Uterus (tissue), 3 donors: ENCODE measurements at regions not wholly inside any gene's neighbourhood (a gene's known extent, or its start where the extent isn't known, plus 50 kb on each side); places are given as distances from the start of the nearest gene placed in this dataset.

Experiments
- DNase-seq, 2 donors: peaks; one replicate each; pipeline ENCODE4 v3.0.0-alpha.2; 2019 to 2020
- H3K27ac ChIP-seq, 2 donors: fragments of 200-600 bp; sonication (generic); 1 replicate in 1 of 2; 2 replicates in 1 of 2; pipeline ENCODE4 v1.5.1; 2016 to 2018
- H3K27me3 ChIP-seq, 2 donors: fragments of 200-600 bp; sonication (generic); one replicate each; pipeline ENCODE4 v1.5.1; 2018 to 2019; ENCODE audit warnings: control low read depth in 1 of 2
- H3K36me3 ChIP-seq, 2 donors: fragments of 200-600 bp; sonication (generic); one replicate each; pipeline ENCODE4 v1.5.1; 2019; ENCODE audit warnings: control low read depth in 1 of 2
- H3K4me1 ChIP-seq, 2 donors: fragments of 200-600 bp; sonication (generic); one replicate each; pipeline ENCODE4 v1.5.1; 2018 to 2019; ENCODE audit warnings: control low read depth in 1 of 2
- H3K4me3 ChIP-seq, 2 donors: fragments of 200-600 bp; sonication (generic); 1 replicate in 1 of 2; 2 replicates in 1 of 2; pipeline ENCODE4 v1.5.1; 2018 to 2019; ENCODE audit warnings: mild to moderate bottlenecking in 1 of 2
- H3K9me3 ChIP-seq, 2 donors: fragments of 200-600 bp; sonication (generic); one replicate each; pipeline ENCODE4 v1.5.1; 2019; ENCODE audit warnings: control low read depth in 1 of 2
- POLR2A ChIP-seq, 2 donors: fragments of 450-650 bp; IDR thresholded peaks; one replicate each; pipeline ENCODE4 v1.6.1; 2016; ENCODE audit warnings: antibody characterized with exemption in 2 of 2, mild to moderate bottlenecking in 1 of 2, moderate library complexity in 1 of 2
- intact Hi-C: fragments of 100-400 bp; cut with DNase I; formaldehyde crosslinking; loops from one replicate; pipeline ENCODE4 v1.15.1; 2023; ENCODE audit warnings: low total_unique reads
- TF ChIP-seq, protein P1 (sequence below), 4 experiments: fragments of 200-600 bp in 2 of 4; fragments of 450-650 bp in 2 of 4; sonication (generic) in 2 of 4; IDR thresholded peaks; one replicate each; pipeline ENCODE4 v1.5.1; 2016 to 2019; ENCODE audit warnings: antibody characterized with exemption in 4 of 4, mild to moderate bottlenecking in 2 of 4, moderate library complexity in 1 of 4
- donor health status: DM: yes; HTN: yes; CAD: no.

DNA sequence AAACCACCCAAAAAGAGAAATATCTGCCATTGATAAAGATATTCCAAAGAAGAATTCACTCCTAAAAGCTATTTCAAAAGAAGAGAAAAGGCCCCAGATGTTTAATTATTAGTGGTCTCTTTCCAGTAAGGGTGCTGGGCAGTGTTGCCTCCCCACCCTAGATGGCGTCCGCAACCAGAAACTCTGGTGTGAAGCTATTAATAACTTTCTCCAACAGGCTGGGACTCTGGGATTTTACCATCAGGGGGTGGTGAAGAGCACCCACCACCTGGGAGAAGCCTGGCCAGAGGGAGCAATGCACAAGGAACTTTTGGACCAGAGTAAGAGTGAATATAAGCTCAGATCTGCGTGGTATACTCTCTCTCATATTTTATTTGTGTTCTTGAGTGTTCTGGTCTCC lies 115.4 kb upstream of the TIAM1 start:
- Histone ChIP-seq H3K27ac (no peak overlapping the region), H3K27me3 (no peaks in the 10 kb centered on the region), H3K4me3 (no peak overlapping the region), H3K9me3 (no peaks in the 10 kb centered on the region), H3K36me3 (no peaks in the 10 kb centered on the region), H3K4me1 (no peaks in the 10 kb centered on the region)
- intact Hi-C loops = no loop called here
- no peak for TF ChIP-seq POLR2A (IDR thresholded peaks at IDR 0.05)
- TF ChIP-seq, protein P1, sequence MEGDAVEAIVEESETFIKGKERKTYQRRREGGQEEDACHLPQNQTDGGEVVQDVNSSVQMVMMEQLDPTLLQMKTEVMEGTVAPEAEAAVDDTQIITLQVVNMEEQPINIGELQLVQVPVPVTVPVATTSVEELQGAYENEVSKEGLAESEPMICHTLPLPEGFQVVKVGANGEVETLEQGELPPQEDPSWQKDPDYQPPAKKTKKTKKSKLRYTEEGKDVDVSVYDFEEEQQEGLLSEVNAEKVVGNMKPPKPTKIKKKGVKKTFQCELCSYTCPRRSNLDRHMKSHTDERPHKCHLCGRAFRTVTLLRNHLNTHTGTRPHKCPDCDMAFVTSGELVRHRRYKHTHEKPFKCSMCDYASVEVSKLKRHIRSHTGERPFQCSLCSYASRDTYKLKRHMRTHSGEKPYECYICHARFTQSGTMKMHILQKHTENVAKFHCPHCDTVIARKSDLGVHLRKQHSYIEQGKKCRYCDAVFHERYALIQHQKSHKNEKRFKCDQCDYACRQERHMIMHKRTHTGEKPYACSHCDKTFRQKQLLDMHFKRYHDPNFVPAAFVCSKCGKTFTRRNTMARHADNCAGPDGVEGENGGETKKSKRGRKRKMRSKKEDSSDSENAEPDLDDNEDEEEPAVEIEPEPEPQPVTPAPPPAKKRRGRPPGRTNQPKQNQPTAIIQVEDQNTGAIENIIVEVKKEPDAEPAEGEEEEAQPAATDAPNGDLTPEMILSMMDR (IDR thresholded peaks at IDR 0.05) = no peak
- DNase-seq = no peak

DNA sequence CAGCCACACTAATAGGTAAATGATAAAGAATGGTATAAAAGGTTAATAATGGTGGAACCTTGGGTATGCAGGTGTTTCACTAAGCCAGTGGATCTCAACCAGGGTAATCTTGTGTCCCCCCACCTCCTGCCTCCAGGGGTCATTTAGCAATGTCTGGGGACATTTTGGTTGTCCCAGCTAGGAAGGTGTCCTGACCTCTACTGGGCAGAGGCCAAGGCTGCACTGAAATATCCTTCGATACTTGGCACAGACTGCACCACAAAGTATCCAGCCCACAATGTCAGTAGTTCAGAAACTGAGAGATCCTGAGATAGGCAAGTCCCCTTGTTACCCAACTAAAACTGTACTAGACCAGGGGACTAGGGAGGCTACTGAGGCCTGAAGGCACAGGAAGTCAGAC lies 113.6 kb upstream of the TIAM1 start:
- intact Hi-C loops = no loop called here
- Histone ChIP-seq H3K27me3 (no peaks in the 10 kb centered on the region), H3K36me3 (no peaks in the 10 kb centered on the region), H3K4me3 (no peak overlapping the region), H3K9me3 (no peaks in the 10 kb centered on the region), H3K4me1 (no peaks in the 10 kb centered on the region), H3K27ac (no peak overlapping the region)
- TF ChIP-seq POLR2A (IDR thresholded peaks at IDR 0.05) = no peak
- TF ChIP-seq, protein P1 (IDR thresholded peaks at IDR 0.05) = no peak
- no peak for DNase-seq

- no peak for TF ChIP-seq POLR2A (IDR thresholded peaks at IDR 0.05)
- TF ChIP-seq, protein P1 (IDR thresholded peaks at IDR 0.05) = no peak
- no peak for DNase-seq
- Histone ChIP-seq H3K4me1 (no peaks in the 10 kb centered on the region), H3K9me3 (no peaks in the 10 kb centered on the region), H3K4me3 (no peak overlapping the region), H3K27me3 (no peaks in the 10 kb centered on the region), H3K27ac (no peak overlapping the region), H3K36me3 (no peaks in the 10 kb centered on the region)
- intact Hi-C loops = no loop called here
Observed at GRCh38 chr21:31456201-31456600, 112.1 kb upstream of the TIAM1 start.

GRCh38 chr21:31455506-31455905 lies 111.4 kb upstream of the TIAM1 start:
- H3K4me3 ChIP-seq = no peak overlapping the region
- H3K27ac ChIP-seq = no peak overlapping the region
- DNase-seq = no peak
- H3K27me3 ChIP-seq = no peaks in the 10 kb centered on the region
- TF ChIP-seq POLR2A (IDR thresholded peaks at IDR 0.05) = no peak
- TF ChIP-seq, protein P1 (IDR thresholded peaks at IDR 0.05) = no peak
- intact Hi-C loops = no loop called here
- H3K9me3 ChIP-seq = no peaks in the 10 kb centered on the region
- H3K4me1 ChIP-seq = no peaks in the 10 kb centered on the region
- H3K36me3 ChIP-seq = no peaks in the 10 kb centered on the region

DNA sequence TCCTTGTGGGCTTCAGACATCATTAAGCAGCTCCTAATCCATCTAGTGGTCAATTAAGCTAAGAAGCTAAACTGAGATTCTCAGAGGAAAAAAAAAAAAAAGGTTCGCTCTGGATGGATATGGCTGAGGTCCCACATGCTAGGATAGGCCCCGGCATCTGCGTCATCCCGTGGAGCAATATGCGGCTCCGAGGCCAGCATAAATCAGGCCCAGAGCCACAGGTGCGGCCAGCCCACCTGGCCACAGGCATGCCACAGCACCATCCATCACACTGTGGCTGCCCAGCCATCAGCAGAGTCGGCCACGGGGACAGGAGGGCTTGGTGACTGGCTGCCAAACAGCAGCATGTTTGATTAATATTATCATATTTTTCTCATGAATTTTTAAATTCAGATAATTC lies 106.9 kb upstream of the TIAM1 start:
- no peak for DNase-seq
- no peak overlapping the region for H3K27ac ChIP-seq
- intact Hi-C loops = no loop called here
- H3K27me3 ChIP-seq = no peaks in the 10 kb centered on the region
- no peaks in the 10 kb centered on the region for H3K36me3 ChIP-seq
- no peak for TF ChIP-seq POLR2A (IDR thresholded peaks at IDR 0.05)
- TF ChIP-seq, protein P1 (IDR thresholded peaks at IDR 0.05) = no peak
- no peak overlapping the region for H3K4me3 ChIP-seq
- H3K4me1 ChIP-seq = no peaks in the 10 kb centered on the region
- no peaks in the 10 kb centered on the region for H3K9me3 ChIP-seq
